ENCODE measurements at regions not wholly inside any gene's neighbourhood (a gene's known extent, or its start where the extent isn't known, plus 50 kb on each side); places are given as distances from the start of the nearest gene placed in this dataset.

- no peak for TF ChIP-seq POLR2AphosphoS5 (IDR thresholded peaks at IDR 0.05)
- no peak for TF ChIP-seq CTCF (IDR thresholded peaks at IDR 0.05)
- TF ChIP-seq POLR2A (IDR thresholded peaks at IDR 0.05) = no peak
- no peak for TF ChIP-seq EP300 (IDR thresholded peaks at IDR 0.05)
Measured at GRCh38 chr14:71201840-71202239, 294.6 kb downstream of the PCNX1 start.

All from sigmoid colon (tissue), 4 donors.